ENCODE measurements at regions not wholly inside any gene's neighbourhood (a gene's known extent, or its start where the extent isn't known, plus 50 kb on each side); places are given as distances from the start of the nearest gene placed in this dataset.

DNA sequence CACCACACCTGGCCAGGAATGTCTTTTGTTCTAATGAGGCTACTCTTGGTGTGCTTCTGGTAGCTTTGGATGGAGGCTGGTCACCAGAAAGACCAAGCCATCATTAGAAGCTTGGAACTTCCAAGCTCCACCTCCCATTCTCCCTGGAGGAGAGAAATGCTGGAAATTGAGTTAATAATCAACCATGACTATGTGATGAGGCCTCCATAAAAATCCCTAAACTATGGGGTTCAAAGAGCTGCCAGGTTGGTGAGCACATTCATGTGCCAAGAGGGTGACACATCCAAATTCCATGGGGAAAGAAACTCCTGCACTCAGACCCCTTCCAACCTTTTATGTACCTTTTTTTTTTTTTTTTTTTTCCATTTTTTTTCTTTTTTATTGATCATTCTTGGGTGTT, 105.5 kb upstream of the SPATA31C2 start:
- peak; percentile 76 for DNase-seq (ENCODE audit: low read depth)
- TF ChIP-seq, protein P1, sequence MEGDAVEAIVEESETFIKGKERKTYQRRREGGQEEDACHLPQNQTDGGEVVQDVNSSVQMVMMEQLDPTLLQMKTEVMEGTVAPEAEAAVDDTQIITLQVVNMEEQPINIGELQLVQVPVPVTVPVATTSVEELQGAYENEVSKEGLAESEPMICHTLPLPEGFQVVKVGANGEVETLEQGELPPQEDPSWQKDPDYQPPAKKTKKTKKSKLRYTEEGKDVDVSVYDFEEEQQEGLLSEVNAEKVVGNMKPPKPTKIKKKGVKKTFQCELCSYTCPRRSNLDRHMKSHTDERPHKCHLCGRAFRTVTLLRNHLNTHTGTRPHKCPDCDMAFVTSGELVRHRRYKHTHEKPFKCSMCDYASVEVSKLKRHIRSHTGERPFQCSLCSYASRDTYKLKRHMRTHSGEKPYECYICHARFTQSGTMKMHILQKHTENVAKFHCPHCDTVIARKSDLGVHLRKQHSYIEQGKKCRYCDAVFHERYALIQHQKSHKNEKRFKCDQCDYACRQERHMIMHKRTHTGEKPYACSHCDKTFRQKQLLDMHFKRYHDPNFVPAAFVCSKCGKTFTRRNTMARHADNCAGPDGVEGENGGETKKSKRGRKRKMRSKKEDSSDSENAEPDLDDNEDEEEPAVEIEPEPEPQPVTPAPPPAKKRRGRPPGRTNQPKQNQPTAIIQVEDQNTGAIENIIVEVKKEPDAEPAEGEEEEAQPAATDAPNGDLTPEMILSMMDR (conservative IDR thresholded peaks at IDR 0.05; ENCODE audit: low read depth, low read length) = no peak
- H3K4me3 ChIP-seq (ENCODE audit: low read depth, low read length) = no peak overlapping the region

DNA sequence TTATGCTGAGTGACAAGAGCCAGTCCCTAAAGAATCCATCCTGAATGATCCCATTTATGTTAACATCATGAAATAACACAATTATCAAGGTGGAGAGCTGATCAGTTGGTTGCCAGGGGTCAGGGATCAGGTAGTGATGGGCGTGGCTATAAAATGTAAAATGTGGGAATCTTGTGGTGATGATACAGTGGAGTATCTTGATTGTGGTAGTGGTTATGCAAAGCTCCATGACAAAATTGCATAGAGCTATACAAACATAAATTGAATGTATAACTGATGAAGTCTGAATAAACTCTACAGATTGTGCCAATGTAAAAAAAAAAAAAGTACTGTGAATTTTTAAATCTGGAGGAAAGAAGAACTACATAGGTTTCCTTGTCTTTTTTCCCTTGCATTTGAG, 104.6 kb upstream of the SPATA31C2 start:
- H3K4me3 ChIP-seq (ENCODE audit: low read depth, low read length) = no peak overlapping the region
- TF ChIP-seq, protein P1 (conservative IDR thresholded peaks at IDR 0.05; ENCODE audit: low read depth, low read length) = no peak
- no peak for DNase-seq (ENCODE audit: low read depth)

DNA sequence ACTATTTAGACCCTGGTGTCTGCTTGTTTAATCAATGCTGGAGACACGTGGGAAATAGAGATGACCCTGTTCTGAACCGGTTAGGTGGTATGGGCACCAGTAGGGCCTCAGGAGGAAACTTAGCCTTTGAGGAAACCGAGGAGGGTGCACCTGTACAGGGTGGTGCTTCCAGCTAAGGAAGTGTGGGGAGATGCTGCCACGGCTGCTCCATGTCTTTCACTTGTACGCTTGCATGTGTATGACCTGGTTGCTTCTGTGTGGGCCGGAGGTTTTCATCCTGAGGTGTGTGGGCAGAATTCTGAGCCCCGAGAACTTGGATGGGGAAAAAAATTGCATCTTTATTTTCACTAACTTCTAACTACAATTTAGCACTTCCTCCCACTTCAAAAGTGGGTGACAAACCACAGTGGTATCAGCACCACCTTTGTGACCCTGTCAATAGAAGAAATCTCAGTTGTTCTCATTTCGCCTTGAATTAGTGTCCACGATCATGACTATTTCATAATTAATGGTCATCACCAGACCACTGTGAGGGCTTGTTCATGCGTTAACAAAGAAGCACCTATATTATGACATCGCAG, 99.8 kb upstream of the SPATA31C2 start:
- no peak for DNase-seq (ENCODE audit: low read depth)
- TF ChIP-seq, protein P1 (conservative IDR thresholded peaks at IDR 0.05; ENCODE audit: low read depth, low read length) = no peak
- no peak overlapping the region for H3K4me3 ChIP-seq (ENCODE audit: low read depth, low read length)

DNA sequence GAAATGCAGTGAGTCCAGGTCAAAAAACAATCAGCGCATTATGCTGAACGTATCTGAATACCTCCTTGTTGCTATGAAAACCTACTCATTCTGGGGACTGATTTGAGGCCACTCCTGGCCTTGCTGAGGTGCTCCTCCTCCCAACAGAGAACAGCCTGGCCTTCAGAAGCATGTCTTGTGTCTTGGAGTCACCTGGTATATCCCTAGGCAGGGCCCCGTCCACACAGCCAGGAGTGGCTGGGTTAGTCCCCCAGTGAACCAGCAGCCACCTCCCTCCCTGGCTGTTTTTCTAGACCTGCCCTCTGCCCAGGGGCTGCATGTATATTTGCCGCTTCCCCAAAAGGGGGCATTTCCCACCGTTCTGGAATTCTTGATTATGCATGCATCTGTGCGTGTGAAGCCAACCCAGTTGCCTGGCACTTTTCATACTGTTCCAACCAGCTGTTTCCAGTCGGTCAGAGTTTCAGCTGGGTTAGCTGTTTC, 99.2 kb upstream of the SPATA31C2 start:
- H3K4me3 ChIP-seq (ENCODE audit: low read depth, low read length) = no peak overlapping the region
- TF ChIP-seq, protein P1 (conservative IDR thresholded peaks at IDR 0.05; ENCODE audit: low read depth, low read length) = no peak
- no peak for DNase-seq (ENCODE audit: low read depth)

DNA sequence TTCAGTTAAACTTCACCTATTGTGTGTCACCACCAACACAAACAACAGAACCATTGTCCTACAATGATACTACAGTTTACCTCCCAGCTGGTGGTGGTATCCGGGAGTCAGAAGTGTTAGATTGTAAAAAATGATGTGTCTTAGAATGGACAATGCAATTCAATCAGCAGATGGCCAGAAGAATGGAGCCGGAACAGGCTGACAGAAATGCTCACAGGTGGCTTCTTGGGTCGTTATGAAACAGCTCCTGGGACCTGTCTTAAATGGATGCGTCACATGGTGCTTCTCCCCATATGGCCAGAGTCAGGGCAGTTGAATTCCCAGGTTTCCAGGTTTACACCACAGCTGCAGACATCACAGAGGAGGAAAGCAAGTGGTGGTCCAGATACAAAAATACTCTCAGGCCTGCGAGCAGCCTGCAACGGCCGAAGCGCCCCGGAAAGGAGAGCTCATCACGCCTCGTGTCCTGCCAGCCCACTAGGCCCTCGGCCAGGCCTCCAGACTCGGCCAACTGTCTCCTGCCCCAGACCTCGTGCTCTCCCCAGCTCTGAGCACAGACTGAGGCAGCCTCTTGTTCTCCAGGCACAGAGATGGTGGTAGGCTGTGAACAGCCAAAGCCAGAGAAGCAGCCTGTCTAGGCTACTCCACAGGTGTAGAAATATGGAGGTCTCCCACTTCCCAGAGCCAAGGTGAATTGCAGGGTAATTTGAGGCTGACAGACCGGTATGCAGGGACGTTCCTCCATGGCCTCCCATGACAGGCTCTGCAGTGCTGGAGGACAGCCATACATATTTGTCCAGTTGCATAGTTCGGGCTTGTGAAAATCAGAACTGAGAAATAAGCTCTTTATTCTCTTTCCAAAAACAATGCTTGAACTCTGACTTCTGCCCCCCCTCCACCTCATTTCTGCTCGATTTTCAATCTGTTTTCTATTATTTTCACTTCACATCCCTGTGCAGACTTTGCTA, 98.5 kb upstream of the SPATA31C2 start:
- H3K4me3 ChIP-seq (ENCODE audit: low read depth, low read length) = no peak overlapping the region
- TF ChIP-seq, protein P1 (conservative IDR thresholded peaks at IDR 0.05; ENCODE audit: low read depth, low read length) = no peak
- DNase-seq (ENCODE audit: low read depth) = no peak

DNA sequence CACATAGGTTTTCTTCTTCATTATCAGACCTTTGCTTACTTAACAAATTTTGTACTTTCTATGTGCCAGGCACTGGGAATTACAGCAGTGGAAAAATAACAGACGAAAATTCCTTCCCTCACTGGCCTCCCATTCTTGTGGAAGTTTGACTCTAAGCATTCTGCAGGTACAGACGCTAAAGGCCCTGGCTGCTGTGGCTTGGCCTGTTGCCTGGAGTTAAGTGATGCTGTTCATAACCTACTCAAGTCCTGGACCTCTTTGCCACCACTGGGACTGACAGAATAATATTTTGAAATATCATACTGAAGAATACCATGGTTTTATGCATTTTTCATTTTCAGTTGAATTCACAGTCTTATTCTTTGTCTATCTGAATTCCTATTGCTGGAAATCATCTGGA, 97.3 kb upstream of the SPATA31C2 start:
- no peak for DNase-seq (ENCODE audit: low read depth)
- TF ChIP-seq, protein P1 (conservative IDR thresholded peaks at IDR 0.05; ENCODE audit: low read depth, low read length) = no peak

More for the DNA sequence above, 97.3 kb upstream of the SPATA31C2 start:
- no peak overlapping the region for H3K4me3 ChIP-seq (ENCODE audit: low read depth, low read length)

Measured in epithelial cell of proximal tubule (primary cell).